ENCODE measurements at regions not wholly inside any gene's neighbourhood (a gene's known extent, or its start where the extent isn't known, plus 50 kb on each side); places are given as distances from the start of the nearest gene placed in this dataset.

DNA sequence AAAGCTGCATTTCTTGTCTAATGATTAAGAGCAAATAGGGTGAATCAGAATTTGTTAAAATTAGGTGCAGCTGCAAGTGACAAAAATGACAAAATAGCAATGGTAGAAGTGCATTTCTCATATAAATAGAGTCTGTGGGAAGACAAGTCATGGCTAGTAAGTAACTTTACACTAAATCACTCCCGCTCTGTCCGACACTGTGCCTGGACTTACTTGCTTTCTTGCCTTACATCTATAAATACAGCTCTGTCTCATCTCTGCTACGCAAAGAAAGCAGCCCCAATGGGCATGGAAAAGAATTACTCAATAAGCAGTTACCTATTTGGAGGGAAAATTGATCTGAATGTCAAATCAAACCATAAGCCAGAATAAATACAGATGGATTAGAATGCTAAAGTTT, 245.4 kb upstream of the KRR1 start:
- TF ChIP-seq, protein P1, sequence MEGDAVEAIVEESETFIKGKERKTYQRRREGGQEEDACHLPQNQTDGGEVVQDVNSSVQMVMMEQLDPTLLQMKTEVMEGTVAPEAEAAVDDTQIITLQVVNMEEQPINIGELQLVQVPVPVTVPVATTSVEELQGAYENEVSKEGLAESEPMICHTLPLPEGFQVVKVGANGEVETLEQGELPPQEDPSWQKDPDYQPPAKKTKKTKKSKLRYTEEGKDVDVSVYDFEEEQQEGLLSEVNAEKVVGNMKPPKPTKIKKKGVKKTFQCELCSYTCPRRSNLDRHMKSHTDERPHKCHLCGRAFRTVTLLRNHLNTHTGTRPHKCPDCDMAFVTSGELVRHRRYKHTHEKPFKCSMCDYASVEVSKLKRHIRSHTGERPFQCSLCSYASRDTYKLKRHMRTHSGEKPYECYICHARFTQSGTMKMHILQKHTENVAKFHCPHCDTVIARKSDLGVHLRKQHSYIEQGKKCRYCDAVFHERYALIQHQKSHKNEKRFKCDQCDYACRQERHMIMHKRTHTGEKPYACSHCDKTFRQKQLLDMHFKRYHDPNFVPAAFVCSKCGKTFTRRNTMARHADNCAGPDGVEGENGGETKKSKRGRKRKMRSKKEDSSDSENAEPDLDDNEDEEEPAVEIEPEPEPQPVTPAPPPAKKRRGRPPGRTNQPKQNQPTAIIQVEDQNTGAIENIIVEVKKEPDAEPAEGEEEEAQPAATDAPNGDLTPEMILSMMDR (IDR thresholded peaks at IDR 0.05; ENCODE audit: low read depth, low read length, missing control alignments), result no peak
- in situ Hi-C loops (cut with HindIII; ENCODE audit: low pct_ligation_motif_present, low sequenced_read_pairs), result no loop called here

DNA sequence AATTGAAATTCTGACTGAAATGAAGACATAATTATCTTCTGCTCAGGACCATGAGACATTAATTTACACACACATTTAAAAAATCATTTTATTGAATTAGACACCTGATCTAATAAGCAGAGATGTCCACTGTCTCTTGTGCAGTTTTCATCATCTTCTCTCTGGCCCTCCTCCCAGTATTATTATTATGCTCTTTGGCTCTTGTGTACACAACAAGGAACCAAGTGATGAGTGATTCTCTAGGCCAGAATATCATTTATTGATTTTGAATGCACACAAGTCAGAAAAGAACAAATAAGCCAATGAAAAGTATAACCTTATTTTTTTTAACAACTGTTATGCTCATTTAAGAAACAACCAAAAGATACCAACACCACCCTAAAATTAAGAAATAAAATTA, 244.7 kb upstream of the KRR1 start:
- no peak for DNase-seq
- no peak overlapping the region for H3K27ac ChIP-seq
- in situ Hi-C loops (cut with HindIII; ENCODE audit: low pct_ligation_motif_present, low sequenced_read_pairs), result no loop called here
- H3K4me3 ChIP-seq (ENCODE audit: low read depth, low read length), result no peak overlapping the region
- TF ChIP-seq, protein P1 (IDR thresholded peaks at IDR 0.05; ENCODE audit: low read depth, low read length, missing control alignments), result no peak
- H3K36me3 ChIP-seq (replicated peaks), result no peaks in the 10 kb centered on the region
- H3K27me3 ChIP-seq (replicated peaks), result no peaks in the 10 kb centered on the region

More for the DNA sequence above, 245.4 kb upstream of the KRR1 start:
- H3K27me3 ChIP-seq (replicated peaks), result no peaks in the 10 kb centered on the region
- no peak overlapping the region for H3K4me3 ChIP-seq (ENCODE audit: low read depth, low read length)
- DNase-seq, result no peak
- H3K36me3 ChIP-seq (replicated peaks), result no peaks in the 10 kb centered on the region
- H3K27ac ChIP-seq, result no peak overlapping the region

DNA sequence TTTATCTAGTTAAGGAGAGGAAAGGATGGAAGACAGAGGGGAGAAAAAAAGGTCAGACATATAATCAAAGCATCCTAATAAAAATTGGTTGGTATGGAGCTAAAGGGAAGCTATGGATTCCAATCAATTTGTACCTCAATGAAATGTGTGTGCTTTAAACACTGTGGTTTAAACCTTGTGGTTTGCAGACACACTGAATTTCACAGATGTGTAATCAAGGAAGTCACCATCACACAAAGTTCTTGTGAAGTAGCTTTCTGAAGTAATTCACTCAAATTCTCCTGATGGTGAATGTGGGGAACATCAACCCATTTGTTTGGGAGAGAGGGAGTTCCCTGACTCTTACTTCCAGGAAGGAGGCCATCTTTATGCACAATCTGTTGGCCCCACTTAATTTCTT, 243.3 kb upstream of the KRR1 start:
- H3K36me3 ChIP-seq (replicated peaks), result no peaks in the 10 kb centered on the region
- no peaks in the 10 kb centered on the region for H3K27me3 ChIP-seq (replicated peaks)
- no peak overlapping the region for H3K4me3 ChIP-seq (ENCODE audit: low read depth, low read length)
- in situ Hi-C loops (cut with HindIII; ENCODE audit: low pct_ligation_motif_present, low sequenced_read_pairs), result no loop called here
- DNase-seq, result no peak
- no peak overlapping the region for H3K27ac ChIP-seq
- TF ChIP-seq, protein P1 (IDR thresholded peaks at IDR 0.05; ENCODE audit: low read depth, low read length, missing control alignments), result no peak

DNA sequence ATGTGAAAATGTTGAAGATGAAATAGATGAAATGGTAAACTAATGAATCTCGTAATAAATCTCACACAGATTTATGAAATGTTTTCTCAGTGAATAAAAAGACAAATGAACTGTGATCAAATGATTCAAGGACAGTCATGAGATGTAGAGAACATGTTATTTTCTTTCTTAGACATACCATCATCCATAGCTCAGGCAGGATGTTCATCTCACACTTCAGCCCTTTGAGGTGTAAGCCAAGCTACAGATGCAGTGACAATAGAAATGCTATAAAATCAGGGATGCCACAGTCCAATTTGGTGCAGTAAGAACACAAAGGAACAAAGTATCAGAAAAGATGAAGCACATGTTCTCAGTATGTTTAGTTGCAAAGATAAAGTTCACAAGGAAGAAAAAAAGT, 242.7 kb upstream of the KRR1 start:
- in situ Hi-C loops (cut with HindIII; ENCODE audit: low pct_ligation_motif_present, low sequenced_read_pairs), result no loop called here
- DNase-seq, result no peak
- Histone ChIP-seq H3K4me3 (ENCODE audit: low read depth, low read length) (no peak overlapping the region), H3K36me3 (replicated peaks) (no peaks in the 10 kb centered on the region), H3K27me3 (replicated peaks) (no peaks in the 10 kb centered on the region), H3K27ac (no peak overlapping the region)
- TF ChIP-seq, protein P1 (IDR thresholded peaks at IDR 0.05; ENCODE audit: low read depth, low read length, missing control alignments), result no peak

DNA sequence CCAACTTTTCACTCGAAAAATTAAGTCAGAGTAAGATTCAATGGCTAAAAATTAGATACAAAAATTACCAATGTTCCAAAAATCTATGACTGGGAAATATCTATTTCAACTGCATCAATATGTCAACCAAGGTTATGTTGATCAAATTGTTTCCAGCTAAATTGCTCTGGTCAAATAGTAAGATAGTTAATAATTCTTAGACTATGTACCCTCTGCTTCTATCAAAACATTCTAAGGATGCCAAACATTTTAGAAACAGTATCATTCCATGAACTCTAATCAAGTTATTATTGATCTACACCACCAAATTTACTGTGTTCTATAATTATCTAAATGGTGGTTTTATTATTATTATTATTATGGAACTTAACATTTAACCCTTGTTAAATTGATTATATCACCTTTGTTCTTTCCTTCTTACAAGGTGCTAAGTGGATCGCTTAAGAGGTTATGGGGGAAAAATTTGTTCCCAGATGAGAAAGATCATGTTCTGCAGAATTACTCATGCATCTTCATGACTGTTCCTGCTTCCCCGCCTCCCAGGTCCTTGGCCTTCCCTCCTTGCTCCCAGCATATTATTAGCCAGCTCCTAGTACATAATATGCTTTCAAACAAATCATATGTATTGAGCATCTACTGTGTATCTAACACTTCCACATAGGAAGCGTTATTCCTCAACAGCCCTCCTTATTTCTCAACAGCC, 240.5 kb upstream of the KRR1 start:
- Histone ChIP-seq H3K36me3 (replicated peaks) (no peaks in the 10 kb centered on the region), H3K27me3 (replicated peaks) (no peaks in the 10 kb centered on the region), H3K4me3 (ENCODE audit: low read depth, low read length) (no peak overlapping the region), H3K27ac (peak overlapping the region; percentile 59)
- TF ChIP-seq, protein P1 (IDR thresholded peaks at IDR 0.05; ENCODE audit: low read depth, low read length, missing control alignments), result no peak
- peak; percentile 44 for DNase-seq
- in situ Hi-C loops (cut with HindIII; ENCODE audit: low pct_ligation_motif_present, low sequenced_read_pairs), result no loop called here
